ENCODE measurements at regions not wholly inside any gene's neighbourhood (a gene's known extent, or its start where the extent isn't known, plus 50 kb on each side); places are given as distances from the start of the nearest gene placed in this dataset.

DNA sequence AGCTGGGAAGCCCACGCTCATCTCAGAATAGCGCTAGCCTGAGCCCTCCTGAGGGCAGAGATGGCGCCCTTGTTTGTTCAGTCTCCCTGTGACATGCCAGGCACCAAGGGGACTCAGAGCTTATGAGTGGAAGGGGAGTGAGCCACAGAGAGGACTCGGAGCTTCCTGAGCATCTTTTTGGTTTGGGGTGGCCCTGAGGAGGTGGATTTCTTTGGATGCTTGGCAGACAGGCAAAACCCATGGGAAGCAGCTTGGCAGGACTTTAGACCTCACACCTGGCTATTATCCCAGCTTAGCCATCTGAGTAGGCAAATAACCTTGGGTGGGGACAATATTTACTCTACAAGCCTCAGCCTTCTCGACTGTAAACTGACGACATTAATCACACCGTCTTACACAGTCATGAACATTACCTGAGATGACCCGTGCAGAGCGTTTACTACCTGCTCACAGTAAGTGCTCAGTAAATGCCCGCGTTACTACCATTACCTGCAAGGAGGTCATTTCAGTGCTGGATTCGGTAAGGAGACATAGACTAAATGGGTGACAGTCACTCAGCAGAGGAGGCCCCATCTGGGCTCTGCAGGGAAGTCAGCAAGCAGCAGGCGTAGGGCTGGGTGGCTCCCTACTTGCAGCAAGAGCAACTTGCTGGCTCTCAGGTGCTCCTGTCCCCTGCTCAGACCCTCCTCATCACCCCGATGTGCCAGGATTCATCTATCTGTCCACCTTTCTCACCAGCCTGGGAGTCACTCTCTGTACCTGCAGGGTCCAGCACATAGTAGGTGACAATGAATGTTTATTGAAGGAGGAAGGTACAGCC lies 54.9 kb downstream of the KLHDC7A start:
- DNase-seq, result no peak

GRCh38 chr1:18536356-18536755 lies 55.6 kb downstream of the KLHDC7A start:
- DNase-seq, result no peak

- DNase-seq, result no peak
Measured at GRCh38 chr1:18536915-18537314, 56.2 kb downstream of the KLHDC7A start.

DNA sequence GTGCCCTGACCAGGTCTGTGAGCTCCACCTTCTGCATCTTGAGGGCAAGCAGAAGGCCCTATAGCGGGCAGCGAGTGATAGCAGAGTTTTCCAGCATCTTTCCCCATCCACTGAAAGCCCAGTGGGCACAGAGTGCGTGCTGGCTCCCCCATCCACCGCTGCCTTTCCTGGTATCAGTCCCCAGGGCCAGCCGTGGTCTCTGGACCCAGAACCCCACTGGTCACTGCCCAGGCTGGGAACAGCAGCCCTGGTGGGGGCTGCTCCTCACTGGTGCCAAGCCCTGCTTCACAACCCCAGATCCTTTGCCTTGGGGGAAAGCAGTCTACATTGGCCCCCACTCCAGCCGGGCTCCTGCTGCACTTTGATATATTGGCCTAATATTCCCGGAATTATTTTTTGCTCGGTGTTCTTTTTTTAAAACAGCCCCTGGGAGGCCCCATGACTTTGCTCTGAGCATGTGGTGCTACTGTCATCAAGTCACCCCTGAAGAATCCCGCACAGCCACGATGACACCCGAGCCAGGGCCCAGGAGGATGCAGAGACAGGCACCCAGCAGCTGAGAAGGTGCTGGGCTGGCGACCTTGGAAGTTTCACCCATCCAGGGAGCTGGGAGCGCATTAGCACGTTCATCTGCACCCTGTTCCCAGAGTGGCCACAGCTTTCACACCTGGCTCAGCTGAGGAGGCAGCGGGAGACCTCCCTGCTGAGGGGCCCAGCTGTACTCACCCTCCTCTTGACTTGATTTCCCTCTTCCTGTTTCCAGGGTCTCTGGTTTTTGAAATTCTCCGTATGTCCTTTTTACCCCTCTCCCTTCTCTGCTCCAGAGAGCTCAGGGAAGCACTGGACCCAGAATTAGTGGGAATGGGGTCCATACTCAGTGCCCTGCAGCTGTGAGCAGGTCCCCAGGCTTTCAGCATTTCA lies 56.9 kb downstream of the KLHDC7A start:
- DNase-seq, result no peak

GRCh38 chr1:18539171-18539570 lies 58.4 kb downstream of the KLHDC7A start:
- DNase-seq, result no peak

- no peak for DNase-seq
Measured at GRCh38 chr1:18540136-18540765, 59.5 kb downstream of the KLHDC7A start.

- DNase-seq, result no peak
Measured at GRCh38 chr1:18541046-18541795, 60.5 kb downstream of the KLHDC7A start.

DNA sequence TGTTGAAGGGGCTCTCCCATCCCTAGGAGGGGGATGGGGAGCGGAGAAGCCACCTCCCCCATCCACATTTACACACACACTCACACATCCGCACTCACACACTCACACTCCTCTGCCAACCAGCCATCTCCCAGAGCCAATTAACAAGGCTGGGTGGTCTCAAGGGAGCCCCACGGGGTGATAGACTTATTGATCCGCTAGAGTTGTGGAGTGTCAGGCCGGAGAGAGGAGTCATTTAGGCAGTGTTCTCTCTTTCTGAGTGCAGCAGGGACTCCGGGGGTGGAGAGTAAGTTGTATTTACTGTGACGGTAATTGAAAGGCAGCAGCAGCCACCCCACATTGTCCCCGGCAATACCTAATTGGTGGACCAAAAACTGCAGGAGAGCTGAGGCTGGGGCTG lies 61.6 kb downstream of the KLHDC7A start:
- DNase-seq, result no peak

GRCh38 chr1:18546026-18546425 lies 65.3 kb downstream of the KLHDC7A start:
- DNase-seq, result no peak

DNA sequence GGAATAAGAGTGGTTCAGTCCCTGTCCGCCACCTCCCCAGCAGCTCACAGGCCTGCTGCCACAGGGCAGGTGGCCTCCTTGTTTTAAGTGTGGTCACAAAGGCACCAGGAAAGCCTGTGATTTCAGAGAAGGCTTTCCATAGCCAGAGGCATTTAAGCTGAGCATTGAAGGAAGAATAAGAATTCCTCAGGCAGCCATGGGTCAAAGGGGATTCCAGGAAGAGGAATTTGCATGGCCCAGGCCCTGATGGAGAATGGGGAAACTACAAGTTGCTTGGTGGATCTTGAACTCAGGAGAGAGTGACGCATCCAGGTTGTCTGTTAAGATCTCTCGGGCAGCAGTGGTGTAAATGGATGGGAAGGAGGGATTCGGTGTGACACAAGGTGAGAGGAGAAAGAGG lies 66.7 kb downstream of the KLHDC7A start:
- DNase-seq, result no peak

DNA sequence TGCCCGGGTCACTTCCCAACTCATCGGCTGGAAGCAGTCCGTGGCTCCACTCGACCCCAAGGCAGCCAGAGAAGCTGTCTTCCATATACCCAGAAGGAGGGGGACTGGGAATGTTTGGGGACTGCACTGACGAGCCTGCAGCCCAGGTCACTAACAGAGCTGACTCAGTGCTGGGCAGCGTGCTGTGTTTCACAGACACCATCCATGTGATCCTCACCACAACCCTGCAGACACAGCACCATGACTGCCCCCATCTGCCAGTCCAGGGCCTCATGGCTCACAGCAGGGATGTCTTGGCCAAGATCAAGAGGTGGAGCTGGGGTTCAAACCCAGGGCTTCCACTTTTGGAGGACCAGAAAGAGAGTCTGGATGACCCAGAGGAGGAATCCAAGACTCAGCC lies 67.9 kb downstream of the KLHDC7A start:
- no peak for DNase-seq

DNA sequence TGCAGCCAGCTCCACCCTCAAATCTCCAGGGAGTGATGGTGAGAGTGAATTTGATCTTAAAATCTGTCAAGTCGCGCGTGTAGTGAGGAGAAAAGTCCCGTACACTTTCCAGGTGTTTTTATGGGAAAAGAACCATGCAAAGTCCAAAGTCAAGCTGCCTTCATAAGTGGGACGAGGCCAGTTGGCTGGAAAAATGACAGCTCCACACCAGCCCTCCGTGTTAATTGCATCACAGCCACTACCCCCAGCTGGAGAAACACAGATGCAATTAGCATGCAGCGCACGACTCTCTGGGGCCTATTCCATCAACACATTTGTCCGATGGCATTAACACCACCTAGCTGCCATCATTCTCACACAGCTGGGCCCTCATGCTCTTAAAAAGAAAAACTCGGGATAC lies 68.4 kb downstream of the KLHDC7A start:
- no peak for DNase-seq

- no peak for DNase-seq
Measured at GRCh38 chr1:18549906-18550305, 69.2 kb downstream of the KLHDC7A start.

DNA sequence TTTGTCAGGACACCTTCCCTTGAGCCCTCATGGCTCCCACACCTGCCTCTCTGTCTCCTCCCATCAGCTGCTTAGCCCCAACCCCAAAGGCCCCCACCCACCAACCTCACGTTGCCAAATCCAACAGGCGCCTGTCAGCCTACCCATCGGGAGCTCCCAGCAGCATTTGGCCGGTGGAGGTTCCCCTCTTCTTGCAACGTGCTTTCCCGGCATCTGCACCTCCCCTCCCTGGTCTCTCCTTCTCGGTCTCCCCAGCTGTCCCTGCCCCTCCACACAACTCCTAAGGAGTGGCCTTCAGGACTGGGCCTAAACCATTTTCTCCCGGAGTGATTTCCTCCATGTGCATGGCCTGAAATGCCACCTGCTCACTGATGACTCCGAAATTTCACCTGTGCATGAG lies 71.9 kb downstream of the KLHDC7A start:
- no peak for DNase-seq

GRCh38 chr1:18553388-18553787 lies 72.7 kb downstream of the KLHDC7A start:
- DNase-seq, result no peak

DNA sequence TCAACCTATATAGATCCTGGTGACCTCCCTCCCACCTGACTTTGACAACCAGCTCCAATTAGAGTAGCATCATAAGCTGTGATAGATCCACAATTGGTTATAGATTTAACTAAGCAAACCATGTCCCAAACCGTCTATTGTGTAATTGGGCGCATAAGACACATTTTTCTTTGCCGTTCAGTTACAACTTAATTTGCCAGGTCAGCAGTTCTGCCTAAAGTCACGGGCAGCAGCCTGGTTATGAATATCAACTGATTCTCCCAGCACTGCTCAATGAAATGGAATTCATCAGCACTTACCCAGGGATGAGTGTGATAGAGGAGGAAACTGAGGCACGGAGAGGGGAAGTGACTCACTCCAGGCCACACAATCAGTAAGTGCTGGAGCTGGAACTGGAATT lies 73.4 kb downstream of the KLHDC7A start:
- no peak for DNase-seq

- DNase-seq, result no peak
Measured at GRCh38 chr1:18554597-18554996, 73.9 kb downstream of the KLHDC7A start.

DNA sequence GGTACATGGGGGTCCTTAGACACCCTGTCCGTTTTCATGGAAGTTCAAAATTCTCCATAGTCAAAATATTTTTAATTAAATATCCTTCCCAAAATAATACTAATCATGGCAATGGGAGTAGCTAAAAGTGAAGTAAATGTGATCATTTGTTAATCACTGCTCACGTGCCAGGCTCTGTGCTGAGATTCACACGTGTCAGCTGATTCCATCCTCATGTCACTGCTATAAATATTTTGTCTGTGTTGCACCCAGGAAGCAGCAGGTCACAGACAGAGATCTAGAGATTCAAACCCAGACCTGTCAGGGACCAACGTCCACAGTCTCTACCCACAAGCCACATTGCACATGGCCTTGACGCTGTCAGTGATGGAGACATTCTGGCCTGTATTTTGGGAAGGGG lies 74.3 kb downstream of the KLHDC7A start:
- no peak for DNase-seq

- DNase-seq, result no peak
Measured at GRCh38 chr1:18556364-18556763, 74.3 kb upstream of the PAX7 start.

- no peak for DNase-seq
Measured at GRCh38 chr1:18557621-18558465, 72.8 kb upstream of the PAX7 start.

DNA sequence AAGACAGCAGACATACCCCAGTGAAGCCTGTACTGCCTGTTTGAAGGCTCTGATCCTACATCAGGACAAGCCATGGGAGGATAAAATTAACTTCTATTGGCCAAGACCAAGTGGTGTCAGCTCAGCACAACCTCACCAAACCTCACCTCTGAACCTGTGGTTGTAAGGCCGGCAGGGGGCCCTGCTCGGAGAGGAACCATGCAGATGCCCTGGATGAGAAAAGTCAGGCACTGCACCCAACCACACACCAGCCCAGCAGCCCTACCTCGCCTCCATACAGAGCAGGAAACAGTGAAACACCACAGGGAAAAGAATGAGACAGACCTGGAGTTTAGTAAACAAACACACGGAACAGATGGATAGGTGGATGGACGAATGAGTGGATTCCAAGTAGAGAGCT lies 70.0 kb upstream of the PAX7 start:
- DNase-seq, result no peak

GRCh38 chr1:18561967-18562366 lies 68.7 kb upstream of the PAX7 start:
- no peak for DNase-seq
